Endometrial microvascular endothelial cells (primary cell): ENCODE measurements at regions not wholly inside any gene's neighbourhood (a gene's known extent, or its start where the extent isn't known, plus 50 kb on each side); places are given as distances from the start of the nearest gene placed in this dataset.

Source experiments
- in situ Hi-C: cut with HindIII; loops from 2 replicates; pipeline ENCODE4 v1.10.0; 2017; ENCODE audit warnings: low sequenced_read_pairs, low pct_unique_long_range_greater_than_20kb; ENCODE audit errors: inconsistent ontology term

DNA sequence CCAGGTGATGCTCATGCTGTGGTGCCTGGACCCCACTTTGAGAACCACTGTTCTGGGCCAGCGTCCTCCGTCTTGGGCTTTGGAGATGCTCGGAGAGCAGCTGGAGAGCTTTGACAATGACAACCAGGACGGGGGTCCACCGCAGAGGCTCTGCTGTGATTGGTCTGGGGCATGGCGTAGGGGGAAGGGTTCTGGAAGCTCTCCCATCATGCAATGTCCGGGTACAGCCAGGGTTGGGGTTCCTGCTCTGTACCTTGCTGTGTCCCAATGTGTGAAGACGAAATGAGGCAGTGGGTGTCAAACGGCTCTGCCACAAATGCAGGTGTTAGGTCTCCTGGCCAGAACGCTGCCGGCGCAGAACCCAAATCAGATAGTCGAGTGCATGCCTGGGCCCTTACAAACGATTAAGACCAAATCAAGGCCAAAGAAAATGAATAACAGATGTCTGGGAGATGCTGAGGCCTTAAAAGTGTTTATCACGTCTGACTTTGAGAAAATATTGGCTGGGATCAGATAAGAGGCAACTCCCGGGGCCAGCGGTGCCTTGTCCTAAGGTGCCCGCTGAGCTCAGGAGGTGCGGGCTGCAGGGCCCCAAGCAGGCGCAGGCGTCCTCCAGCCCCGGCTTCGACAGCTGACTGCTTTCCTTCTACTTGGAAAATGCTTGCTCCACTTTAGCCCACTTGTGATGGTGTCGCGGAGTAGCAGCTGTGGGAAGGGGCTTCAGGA is 117.2 kb downstream of the VAPA start:
- in situ Hi-C loops, result no loop called here

DNA sequence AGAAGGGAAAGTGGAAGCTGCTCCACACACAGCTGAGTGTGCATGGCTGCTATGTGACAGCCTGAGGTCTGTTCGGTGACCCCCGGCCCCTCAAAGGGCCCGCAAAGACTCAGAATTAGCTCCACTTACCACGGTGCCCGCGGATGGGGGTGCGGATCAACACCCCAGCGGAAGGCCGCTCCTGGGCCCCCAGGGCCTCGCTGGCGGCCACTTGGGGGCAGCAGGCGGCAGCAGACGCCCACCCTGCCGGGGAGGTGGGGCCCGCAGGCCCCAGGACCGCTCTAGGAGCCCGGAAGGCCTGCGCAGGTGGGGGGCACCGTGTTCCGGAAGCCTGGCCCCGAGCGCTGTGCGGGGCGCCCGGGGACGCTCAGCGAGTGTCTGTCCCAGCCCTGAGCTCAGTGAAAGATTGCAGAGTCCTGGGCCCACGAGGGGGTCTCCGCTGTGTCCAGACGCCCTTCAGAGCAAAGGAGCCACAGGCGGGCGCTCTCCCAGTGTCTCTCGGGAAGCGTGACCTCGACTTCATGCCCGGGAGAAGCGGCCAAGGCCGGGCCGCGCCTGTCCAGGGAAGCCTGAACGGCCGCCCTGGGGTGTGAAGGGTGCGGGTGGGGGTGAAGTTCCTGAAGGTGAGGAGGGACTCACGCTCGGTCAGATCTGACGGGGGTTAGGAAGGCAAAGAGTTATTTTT is 118.7 kb downstream of the VAPA start:
- in situ Hi-C loops, result no loop called here

DNA sequence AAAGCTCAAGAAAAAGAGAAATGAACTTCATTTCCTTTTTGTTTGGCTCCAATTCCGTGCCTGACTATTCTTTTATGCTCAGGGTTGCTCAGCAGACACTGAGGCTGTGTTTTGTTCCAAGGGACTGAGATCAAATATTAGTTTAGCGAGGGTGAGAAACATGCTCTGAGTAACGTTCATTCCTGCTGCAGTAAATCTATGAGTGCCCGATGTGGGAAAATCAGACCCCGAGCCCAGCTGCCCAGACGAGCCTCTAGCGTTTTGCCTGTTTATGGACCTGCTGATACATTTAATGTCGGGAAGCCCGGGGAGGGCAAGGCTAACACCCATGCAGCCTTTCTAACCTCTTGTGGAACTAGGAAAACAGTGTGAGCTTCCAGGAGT is 119.2 kb downstream of the VAPA start:
- in situ Hi-C loops, result no loop called here

DNA sequence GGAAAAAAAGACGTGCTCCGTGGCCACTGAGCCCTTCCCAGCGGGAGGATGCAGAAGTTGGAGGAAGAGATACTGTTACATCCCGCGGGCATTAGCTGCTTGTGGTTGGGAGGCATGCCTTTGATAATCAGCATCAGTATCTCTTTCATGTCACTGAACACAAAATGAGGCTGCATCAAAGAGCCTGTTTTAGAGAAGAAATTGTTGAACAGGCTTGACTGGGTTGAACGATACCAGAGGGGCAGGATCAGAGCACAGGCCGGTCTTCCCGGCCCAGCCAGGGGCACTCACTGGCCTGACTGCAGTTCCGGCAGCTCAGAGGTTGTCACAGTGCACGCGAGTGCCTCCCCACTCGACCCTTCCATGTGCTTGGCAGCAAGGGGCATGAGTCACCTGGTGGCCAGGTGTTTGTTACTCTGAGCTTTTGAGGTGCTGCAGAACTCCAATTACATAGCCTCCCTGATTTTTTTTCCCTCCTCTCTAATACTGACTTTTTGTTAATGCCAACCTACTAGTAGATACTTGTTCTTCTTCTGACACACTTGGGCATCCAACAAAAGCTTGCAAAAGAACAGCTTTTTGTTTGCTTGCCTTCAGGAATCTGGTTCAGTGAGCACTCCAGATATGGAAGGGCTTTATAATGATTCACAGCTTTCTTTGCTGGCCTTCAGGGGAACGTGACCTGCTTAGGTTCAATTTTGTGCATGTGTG is 121.6 kb downstream of the VAPA start:
- in situ Hi-C loops, result no loop called here

DNA sequence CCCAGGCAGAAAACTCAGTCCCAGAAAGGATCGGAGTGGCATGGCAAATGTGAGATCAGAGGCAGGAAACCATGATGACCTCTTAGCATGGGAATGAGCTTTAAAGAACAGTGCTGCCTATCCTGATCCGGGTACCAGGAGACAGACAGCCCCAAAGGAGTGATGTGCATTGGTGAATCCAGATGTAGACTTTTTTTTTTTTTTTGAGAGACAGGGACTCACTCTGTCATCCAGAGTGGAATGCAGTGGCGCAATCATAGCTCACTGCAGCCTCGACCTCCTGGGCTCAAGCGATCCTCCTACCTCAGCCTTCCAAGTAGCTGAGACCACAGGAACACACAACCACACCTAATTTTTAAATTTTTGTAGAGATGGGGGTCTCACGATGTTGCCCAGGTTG is 122.7 kb downstream of the VAPA start:
- in situ Hi-C loops, result no loop called here

DNA sequence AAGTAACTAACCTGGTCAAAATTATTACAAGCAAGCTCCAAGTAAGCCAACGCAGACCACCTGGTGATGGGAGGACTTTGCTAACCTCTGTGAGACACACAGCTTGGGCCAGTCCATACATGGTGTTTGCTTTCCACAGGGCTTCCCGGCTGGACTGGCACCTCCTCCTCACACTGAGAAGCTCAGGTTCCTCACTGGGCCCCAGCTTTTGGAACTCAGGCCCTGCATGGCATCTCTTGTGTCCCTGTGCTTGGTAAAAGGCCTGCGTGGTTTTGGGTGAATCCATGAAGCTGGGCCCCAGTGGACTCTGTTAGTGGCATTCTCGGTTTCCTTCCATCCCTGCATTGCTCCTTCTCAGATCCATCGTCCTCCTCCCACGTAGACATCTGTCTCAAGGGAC is 123.4 kb downstream of the VAPA start:
- in situ Hi-C loops, result no loop called here

DNA sequence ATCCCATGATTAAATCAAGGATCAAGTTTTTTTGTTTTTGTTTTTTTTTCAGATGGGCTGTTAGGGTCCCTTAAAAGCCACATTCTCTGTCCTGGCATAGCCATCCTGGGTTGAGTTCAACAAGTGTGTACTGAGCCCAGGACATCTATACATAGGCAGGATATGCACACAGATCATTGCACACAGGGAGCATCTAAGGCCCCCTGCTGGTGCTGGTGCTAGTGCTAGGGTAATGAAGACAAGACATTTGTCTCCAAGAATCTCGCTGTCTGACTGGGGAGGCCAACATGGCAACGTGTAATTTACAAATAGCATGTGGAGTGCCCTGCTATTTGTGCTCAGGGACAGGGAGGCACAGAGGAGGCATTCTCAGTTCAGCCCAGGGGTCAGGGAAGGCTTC is 124.5 kb downstream of the VAPA start:
- in situ Hi-C loops, result no loop called here

DNA sequence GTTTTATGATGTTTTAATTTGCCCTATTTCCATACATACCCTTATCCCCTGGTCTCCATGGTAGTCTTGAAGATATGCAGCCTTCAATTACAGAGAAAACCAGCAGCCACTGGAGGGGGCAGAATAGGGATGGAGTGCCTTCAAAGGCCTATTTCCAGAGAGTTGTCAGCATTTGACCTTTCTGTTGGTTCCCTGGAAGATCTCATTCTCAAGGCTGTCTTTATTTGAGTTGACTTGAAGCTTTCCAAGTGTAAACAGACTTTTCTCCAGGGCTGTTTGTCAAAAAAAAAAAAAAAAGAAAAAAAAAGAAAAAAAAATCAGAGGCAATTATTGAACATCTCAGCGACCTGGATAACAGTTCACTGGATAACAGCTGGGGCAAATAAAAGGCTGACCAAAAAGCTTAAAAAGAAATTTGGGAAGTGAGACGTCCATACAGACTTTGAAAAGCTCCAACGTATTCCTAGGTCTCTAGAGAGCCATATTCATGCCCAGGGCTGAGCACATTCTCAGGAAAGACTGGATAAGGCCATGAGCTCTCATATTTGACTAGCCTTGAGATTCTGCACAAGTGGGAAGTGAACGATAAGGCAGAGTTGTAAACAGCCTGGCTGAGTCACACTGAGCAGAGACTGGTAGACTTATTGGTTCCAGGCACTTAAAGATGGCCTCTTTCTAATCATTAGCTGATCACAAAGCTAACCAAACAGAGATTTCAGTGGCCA is 126.6 kb downstream of the VAPA start:
- in situ Hi-C loops, result no loop called here

DNA sequence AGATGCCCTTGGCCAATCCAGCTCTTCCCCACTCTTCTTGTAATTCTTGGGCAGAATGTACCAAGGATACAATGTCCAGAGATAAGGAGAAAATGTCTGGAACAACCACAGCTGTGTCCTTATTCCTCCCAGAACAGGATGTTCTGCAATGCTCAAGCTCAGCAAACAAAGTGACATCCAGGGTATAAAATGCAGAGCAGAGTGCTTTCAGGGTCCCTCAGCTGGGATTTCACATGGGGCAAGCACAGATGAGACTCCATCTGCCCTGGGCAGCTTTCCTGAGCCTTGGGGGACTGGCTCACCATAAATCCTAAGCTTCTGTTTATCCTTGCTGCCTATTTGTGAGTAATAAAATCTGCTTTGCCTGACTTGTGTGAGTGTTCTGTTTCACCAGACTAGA is 127.4 kb downstream of the VAPA start:
- in situ Hi-C loops, result no loop called here

DNA sequence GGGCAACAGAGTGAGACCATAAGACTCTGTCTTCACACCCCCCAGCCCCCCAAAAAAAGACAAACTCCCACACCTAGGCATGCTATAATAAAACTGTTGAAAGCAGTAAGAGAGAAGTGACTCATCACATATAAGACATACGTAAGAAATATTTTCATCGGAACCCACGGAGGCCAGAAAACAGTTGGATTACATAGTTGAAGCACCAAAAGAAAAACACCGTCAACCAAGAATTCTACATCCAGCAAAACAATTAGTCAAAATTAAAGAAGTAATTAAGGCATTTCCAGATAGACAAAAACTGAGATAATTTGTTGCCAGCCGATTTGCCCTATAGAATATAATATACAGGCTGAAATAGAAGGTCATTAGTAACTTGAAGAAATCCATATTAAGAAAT is 128.7 kb downstream of the VAPA start:
- in situ Hi-C loops, result no loop called here

DNA sequence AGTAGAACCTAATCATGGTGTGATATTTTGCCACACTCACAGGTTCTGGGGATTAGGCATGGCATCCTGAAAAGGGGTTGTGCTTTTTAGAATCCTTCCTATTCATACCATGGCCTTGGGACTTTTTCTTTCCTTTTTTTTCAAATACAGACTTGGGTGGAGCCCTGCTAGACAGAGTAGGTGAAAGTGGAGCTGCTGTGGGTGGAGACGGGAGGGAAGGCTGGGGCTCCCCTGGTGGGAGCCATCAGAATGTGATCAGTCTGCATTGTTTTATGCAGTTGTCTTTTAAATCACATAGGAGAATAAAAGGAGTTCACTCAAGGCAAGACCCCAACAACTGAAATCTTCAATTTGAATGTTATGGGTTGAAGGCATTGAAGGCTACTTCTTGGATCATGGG is 130.2 kb downstream of the VAPA start:
- in situ Hi-C loops, result no loop called here

DNA sequence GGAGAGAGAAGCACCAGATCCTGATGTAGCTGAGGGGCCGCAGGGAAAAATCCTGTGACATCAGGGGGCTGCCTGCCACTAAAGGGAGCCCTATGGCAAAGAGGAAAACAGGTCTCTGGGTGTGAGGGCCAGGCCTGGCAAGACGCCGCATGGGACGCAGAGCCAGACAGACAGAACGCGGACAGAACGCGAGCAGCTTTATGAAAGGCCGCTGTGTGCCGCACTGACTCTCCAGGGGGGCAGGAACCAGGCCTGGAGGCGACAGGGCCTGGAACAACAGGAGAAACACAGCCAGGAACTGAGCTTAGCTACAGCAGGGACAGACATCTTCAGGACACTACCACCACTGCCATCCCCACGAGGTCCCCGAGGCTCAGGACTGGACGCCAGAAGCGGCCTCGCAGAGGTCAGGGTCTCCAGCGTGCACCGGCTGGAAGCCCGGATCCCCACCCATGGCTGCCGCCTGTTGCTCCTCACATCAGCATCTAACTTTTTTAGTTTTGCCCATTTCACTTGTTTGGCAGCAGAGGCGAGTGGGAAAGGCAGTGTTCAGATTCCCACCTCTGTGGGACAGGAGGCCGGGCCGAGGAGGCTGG is 131.6 kb downstream of the VAPA start:
- in situ Hi-C loops, result no loop called here

DNA sequence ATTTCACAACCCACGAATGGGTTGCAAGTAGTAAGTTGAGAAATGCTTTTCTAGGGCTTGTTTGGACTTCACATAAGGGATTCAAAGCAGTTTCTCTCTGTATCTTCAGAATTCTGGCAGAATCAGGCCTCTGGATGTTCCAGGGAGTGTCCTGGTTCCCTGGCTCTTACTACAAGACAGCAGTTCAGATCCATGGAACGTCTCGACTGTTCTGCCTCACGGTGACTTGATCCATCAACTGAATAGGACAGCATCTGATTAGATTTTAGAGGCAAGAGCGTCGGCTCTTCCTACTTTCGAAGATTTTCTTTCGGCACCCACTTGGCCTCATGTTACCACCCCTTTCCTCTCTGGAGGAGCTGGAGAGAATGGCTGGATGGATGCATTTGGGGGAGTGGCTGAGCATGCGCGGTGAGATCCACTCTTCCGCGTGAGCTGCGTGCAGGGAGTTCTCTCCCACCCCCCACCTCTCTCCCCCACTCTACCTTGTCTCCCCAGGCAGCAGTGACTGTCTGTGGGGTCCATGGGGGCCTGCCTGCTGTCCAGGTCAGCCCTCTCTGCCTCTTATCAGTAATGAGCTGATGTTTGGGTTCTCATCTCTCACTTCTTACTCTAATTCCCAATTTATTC is 132.5 kb downstream of the VAPA start:
- in situ Hi-C loops, result no loop called here

DNA sequence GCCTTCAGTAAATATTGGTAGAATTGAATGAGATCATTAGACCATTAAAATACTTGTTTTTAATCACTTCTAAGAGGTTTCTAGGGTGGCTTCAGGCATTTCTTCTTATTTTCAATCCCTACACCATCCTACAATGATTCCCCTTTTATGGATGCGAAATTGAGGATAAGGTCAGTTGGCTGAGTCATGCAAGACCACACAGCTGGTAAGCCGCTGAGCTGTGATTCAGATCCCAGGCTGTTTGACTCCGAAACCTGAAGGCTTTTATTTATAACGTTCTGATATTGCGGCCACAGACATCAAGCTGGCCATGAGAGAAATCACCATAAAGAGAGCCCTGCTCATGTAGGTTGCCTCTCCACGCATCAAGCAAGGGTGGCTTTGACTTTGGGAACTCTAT is 133.4 kb downstream of the VAPA start:
- in situ Hi-C loops, result no loop called here

DNA sequence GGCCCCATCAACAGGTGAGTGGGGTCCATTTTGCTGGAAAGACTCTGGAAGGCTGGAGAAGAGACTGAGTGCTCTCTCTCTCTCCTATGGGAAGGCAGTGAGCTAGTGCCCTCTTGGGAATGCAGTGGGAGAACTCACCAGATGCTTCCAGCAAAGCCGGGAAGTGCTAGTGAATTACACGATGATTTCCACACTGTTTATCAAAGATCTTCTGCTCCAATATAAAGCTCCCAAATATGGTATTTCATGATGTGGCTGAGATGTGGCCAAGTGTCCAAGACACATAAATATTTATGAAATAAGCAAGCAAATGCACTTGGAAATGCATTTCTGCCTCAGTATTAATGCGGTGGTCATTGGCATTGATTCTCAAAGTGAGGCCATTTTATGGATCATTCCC is 135.9 kb downstream of the VAPA start:
- in situ Hi-C loops, result loop anchor here (10.0 kb wide), 1 partner anchor 155 kb away; no protein-coding TSS in a partner anchor

DNA sequence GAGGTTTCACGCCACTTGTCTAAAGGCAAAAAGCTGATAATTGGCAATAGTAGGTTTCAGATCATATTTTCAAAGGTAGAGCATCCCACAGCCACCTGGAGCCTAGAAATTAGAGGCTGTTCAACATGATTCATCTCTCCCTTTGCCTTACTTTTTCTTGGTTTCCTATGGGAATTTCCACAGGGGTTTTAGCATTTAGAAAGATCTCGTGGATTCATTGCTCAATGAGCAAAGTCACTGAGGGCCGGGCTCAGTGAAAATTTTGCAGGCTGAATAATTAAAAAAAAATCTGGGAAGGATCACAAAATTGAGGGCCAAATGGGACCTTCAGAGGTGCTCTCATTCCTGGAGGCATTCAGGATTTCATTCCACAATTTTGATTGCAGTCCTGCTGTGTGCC is 137.1 kb downstream of the VAPA start:
- in situ Hi-C loops, result loop anchor here (10.0 kb wide), 1 partner anchor 154 kb away; no protein-coding TSS in a partner anchor

DNA sequence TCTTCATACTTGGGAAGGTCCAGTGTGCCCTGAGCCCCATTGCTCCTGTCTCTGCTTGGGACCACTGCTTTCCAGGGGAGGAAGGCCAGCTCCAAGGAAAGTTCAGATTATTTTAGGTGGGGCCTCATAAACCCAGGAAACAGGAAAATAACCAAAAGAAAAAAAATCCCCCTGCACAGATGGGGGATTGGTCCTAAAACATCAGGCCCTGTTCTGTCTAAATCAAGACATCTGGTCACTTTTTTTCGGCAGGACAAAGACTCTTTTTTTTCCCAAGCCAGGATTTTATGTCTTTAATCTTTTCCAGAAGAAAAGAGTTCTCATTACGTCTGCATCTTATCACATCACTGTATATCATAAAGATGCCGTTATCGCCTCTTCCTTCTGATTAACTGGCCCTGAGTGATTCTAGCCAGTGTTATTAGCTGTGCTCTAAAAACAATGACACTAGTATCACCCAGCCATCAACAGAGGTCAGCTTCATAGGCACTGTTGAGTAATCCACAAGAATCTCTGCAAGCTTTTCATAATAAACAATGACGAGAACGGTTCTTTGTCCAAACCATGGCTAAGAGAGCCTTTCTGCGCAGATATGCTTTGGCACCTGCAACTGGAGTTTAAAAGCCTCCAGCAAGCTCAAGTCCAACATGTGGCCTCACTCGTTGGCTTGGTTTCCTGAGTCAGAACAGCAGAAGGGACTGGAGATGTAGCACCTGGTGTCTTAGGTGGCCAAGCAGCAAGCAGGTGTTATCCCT is 138.2 kb downstream of the VAPA start:
- in situ Hi-C loops, result loop anchor here (10.0 kb wide), 1 partner anchor 153 kb away; no protein-coding TSS in a partner anchor

DNA sequence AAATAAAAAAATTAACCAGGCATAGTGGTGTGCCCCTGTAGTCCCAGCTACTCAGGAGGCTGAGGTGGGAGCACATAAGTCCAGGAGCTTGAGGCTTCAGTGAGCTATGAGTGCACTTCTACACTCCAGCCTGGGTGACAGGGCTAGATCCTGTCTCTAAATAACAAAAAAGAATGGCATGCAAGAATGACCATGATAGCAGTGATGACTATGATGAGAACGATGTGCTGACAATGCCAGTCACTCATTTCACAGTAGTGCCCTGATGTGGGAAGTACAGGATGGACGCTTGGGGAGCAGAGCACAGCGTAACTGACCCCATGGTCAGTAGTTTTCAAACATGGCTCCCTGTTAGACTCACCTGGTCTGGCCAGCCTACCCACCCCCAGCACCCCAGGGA is 139.1 kb downstream of the VAPA start:
- in situ Hi-C loops, result loop anchor here (10.0 kb wide), 1 partner anchor 152 kb away; no protein-coding TSS in a partner anchor
